IPS DF 4.7 (cell line): ENCODE measurements at regions not wholly inside any gene's neighbourhood (a gene's known extent, or its start where the extent isn't known, plus 50 kb on each side); places are given as distances from the start of the nearest gene placed in this dataset.

Experiments
- DNase-seq: peaks from one replicate; pipeline ENCODE4 v3.0.0-alpha.2; 2013; ENCODE audit warnings: low spot score; ENCODE audit errors: extremely low read depth

GRCh38 chr3:95887114-95887513 lies 927.3 kb upstream of the EPHA6 start:
- DNase-seq, result no peak

GRCh38 chr3:95894820-95895219 lies 919.6 kb upstream of the EPHA6 start:
- DNase-seq, result no peak

GRCh38 chr3:95899494-95899893 lies 914.9 kb upstream of the EPHA6 start:
- DNase-seq, result no peak

- DNase-seq, result no peak
Measured at GRCh38 chr3:95899911-95900310, 914.5 kb upstream of the EPHA6 start.

GRCh38 chr3:95901948-95902347 lies 912.4 kb upstream of the EPHA6 start:
- no peak for DNase-seq

GRCh38 chr3:95905182-95905581 lies 909.2 kb upstream of the EPHA6 start:
- no peak for DNase-seq

- no peak for DNase-seq
Measured at GRCh38 chr3:95911767-95912166, 902.6 kb upstream of the EPHA6 start.

- DNase-seq, result no peak
Measured at GRCh38 chr3:95923496-95924210, 890.7 kb upstream of the EPHA6 start.

- DNase-seq, result peak; percentile 97
Measured at GRCh38 chr3:95926904-95927501, 887.4 kb upstream of the EPHA6 start.

GRCh38 chr3:95934181-95934580 lies 880.2 kb upstream of the EPHA6 start:
- no peak for DNase-seq

GRCh38 chr3:95939235-95939809 lies 875.1 kb upstream of the EPHA6 start:
- no peak for DNase-seq

GRCh38 chr3:95965704-95966336 lies 848.6 kb upstream of the EPHA6 start:
- DNase-seq, result no peak

- DNase-seq, result no peak
Measured at GRCh38 chr3:95971573-95971972, 842.8 kb upstream of the EPHA6 start.

- no peak for DNase-seq
Measured at GRCh38 chr3:95994338-95994737, 820.1 kb upstream of the EPHA6 start.

- DNase-seq, result no peak
Measured at GRCh38 chr3:96000966-96001365, 813.4 kb upstream of the EPHA6 start.

GRCh38 chr3:96007650-96008195 lies 806.7 kb upstream of the EPHA6 start:
- DNase-seq, result no peak

GRCh38 chr3:96012939-96013338 lies 801.5 kb upstream of the EPHA6 start:
- DNase-seq, result no peak

GRCh38 chr3:96017556-96017955 lies 796.8 kb upstream of the EPHA6 start:
- DNase-seq, result no peak

GRCh38 chr3:96022676-96023075 lies 791.7 kb upstream of the EPHA6 start:
- no peak for DNase-seq

GRCh38 chr3:96027718-96028117 lies 786.7 kb upstream of the EPHA6 start:
- no peak for DNase-seq

GRCh38 chr3:96039632-96040031 lies 774.8 kb upstream of the EPHA6 start:
- DNase-seq, result no peak

GRCh38 chr3:96059301-96059700 lies 755.1 kb upstream of the EPHA6 start:
- no peak for DNase-seq
